MM.1S (cell line): ENCODE measurements at regions not wholly inside any gene's neighbourhood (a gene's known extent, or its start where the extent isn't known, plus 50 kb on each side); places are given as distances from the start of the nearest gene placed in this dataset.

Experiments
- EZH2 ChIP-seq: fragments of 300-600 bp; sonication (generic); optimal IDR thresholded peaks from 2 replicates; pipeline ENCODE3; 2017; ENCODE audit warnings: low read depth, mild to moderate bottlenecking, antibody characterized with exemption, low read length, mixed read lengths
- EZH2phosphoT487 ChIP-seq: fragments of 300-600 bp; sonication (generic); IDR thresholded peaks from 2 replicates; pipeline ENCODE4 v1.6.1; 2018; ENCODE audit warnings: antibody characterized with exemption, low read length
- TF ChIP-seq, protein P1 (sequence below): fragments of 300-600 bp; sonication (generic); IDR thresholded peaks from 2 replicates; pipeline ENCODE4 v1.5.1; 2016; ENCODE audit warnings: antibody characterized with exemption, low read length, mixed read lengths

- TF ChIP-seq, protein P1, sequence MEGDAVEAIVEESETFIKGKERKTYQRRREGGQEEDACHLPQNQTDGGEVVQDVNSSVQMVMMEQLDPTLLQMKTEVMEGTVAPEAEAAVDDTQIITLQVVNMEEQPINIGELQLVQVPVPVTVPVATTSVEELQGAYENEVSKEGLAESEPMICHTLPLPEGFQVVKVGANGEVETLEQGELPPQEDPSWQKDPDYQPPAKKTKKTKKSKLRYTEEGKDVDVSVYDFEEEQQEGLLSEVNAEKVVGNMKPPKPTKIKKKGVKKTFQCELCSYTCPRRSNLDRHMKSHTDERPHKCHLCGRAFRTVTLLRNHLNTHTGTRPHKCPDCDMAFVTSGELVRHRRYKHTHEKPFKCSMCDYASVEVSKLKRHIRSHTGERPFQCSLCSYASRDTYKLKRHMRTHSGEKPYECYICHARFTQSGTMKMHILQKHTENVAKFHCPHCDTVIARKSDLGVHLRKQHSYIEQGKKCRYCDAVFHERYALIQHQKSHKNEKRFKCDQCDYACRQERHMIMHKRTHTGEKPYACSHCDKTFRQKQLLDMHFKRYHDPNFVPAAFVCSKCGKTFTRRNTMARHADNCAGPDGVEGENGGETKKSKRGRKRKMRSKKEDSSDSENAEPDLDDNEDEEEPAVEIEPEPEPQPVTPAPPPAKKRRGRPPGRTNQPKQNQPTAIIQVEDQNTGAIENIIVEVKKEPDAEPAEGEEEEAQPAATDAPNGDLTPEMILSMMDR = no peak
- TF ChIP-seq EZH2phosphoT487 = no peak
- TF ChIP-seq EZH2 = no peak
Measured at GRCh38 chr21:28252928-28253327, 739.7 kb downstream of the LTN1 start.
